Cardiac muscle cell (in vitro differentiated cells and primary cell): ENCODE measurements at regions not wholly inside any gene's neighbourhood (a gene's known extent, or its start where the extent isn't known, plus 50 kb on each side); places are given as distances from the start of the nearest gene placed in this dataset.

Experiments used
- DNase-seq, 2 donors: peaks; one replicate each; pipeline versions ENCODE4 v3.0.0 to v3.0.0-alpha.2; 2010 to 2017; ENCODE audit warnings: low read depth in 1 of 2, low spot score in 1 of 2
- H3K27ac ChIP-seq: fragments of 200-600 bp; sonication (generic); 2 replicates; pipeline ENCODE4 v1.5.1; 2016
- H3K27me3 ChIP-seq: fragments of 200-600 bp; sonication (generic); 2 replicates; pipeline ENCODE4 v1.6.0; 2016; ENCODE audit warnings: control low read depth
- H3K36me3 ChIP-seq: fragments of 200-600 bp; sonication (generic); 2 replicates; pipeline ENCODE4 v1.5.1; 2016; ENCODE audit warnings: control low read depth
- H3K4me1 ChIP-seq: fragments of 200-600 bp; sonication (generic); 2 replicates; pipeline ENCODE4 v1.8.1; 2017; ENCODE audit warnings: low read depth, mild to moderate bottlenecking, mixed run types
- H3K4me3 ChIP-seq: fragments of 200-600 bp; sonication (generic); 2 replicates; pipeline ENCODE4 v1.5.1; 2016; ENCODE audit warnings: mild to moderate bottlenecking
- H3K9me3 ChIP-seq: fragments of 200-600 bp; sonication (generic); 2 replicates; pipeline ENCODE4 v1.5.1; 2017; ENCODE audit warnings: low read depth, mild to moderate bottlenecking, control low read depth
- TF ChIP-seq, protein P1 (sequence below): IDR thresholded peaks from 2 replicates; pipeline ENCODE4 v1.5.1; 2012; ENCODE audit warnings: low read depth, mild to moderate bottlenecking, low read length

DNA sequence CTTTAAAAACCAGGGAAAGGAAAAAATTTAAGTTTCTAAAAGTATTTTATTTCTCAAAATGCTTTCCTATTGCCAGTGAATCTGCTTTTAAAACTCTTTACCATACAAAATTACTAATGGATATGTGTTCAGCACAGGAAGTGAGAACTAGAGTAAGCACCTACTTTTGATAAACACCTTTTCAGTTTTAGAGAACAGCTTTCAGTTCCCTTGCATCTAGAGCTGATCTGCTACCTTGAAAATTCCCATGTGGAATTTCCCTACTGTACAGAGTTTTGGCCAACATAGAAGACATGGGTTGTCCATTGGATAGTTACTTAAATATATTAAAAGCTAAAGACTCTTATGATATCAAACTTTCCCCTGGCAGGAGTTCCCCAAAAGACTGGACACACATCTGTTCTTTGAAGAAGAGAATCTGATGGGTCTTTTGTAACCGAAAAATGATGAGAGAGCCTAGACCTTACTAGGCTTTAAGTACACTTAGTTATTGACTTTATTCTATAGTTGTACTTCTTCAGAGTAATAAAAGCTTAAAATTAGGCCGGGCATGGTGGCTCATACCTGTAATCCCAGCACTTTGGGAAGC is 112.1 kb upstream of the CNTNAP4 start:
- Histone ChIP-seq H3K36me3 (no peaks in the 10 kb centered on the region), H3K27me3 (no peaks in the 10 kb centered on the region), H3K9me3 (no peaks in the 10 kb centered on the region), H3K27ac (no peak overlapping the region), H3K4me1 (no peaks in the 10 kb centered on the region), H3K4me3 (no peak overlapping the region)
- no peak for DNase-seq
- TF ChIP-seq, protein P1, sequence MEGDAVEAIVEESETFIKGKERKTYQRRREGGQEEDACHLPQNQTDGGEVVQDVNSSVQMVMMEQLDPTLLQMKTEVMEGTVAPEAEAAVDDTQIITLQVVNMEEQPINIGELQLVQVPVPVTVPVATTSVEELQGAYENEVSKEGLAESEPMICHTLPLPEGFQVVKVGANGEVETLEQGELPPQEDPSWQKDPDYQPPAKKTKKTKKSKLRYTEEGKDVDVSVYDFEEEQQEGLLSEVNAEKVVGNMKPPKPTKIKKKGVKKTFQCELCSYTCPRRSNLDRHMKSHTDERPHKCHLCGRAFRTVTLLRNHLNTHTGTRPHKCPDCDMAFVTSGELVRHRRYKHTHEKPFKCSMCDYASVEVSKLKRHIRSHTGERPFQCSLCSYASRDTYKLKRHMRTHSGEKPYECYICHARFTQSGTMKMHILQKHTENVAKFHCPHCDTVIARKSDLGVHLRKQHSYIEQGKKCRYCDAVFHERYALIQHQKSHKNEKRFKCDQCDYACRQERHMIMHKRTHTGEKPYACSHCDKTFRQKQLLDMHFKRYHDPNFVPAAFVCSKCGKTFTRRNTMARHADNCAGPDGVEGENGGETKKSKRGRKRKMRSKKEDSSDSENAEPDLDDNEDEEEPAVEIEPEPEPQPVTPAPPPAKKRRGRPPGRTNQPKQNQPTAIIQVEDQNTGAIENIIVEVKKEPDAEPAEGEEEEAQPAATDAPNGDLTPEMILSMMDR: no peak

DNA sequence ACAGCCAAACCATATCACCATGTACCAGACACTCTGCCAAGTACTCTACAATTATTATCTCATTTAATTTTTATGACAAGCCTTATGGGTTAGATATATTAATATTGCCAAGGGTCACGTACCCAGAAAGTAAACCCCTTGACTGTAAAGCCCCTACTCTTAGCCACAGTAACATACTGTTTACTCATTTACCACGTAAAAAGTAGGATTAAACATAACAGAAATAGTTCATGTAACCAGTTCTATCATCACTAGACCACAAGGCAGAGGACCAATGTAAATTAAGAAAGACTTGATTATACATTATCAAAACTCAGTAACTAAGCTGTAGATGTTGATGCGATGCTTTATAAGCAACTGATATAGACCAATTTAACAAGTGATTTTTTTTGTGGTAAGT is 101.5 kb upstream of the CNTNAP4 start:
- no peak for DNase-seq
- Histone ChIP-seq H3K9me3 (no peaks in the 10 kb centered on the region), H3K4me3 (no peak overlapping the region), H3K36me3 (no peaks in the 10 kb centered on the region), H3K27me3 (no peaks in the 10 kb centered on the region), H3K27ac (no peak overlapping the region), H3K4me1 (no peaks in the 10 kb centered on the region)
- TF ChIP-seq, protein P1: no peak

DNA sequence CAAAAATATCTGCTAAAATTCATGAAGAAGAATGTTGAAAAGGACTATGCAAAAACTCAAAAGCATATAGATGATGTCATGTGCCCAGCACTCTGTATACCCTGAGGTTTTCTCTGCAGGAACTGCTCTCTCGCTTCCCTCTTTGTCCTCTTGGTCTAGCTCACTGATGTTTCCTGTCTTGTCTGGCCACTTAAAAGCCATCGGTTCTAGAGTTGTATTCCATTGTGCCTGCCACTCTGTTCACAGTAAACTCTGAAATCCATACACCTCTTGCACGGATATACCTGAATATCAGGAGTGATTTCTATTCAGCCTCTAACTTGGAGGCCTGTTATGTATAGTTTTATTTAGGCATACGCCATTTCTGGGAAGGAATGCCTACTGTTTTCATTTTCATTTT is 101.0 kb upstream of the CNTNAP4 start:
- H3K27me3 ChIP-seq: no peaks in the 10 kb centered on the region
- H3K4me1 ChIP-seq: no peaks in the 10 kb centered on the region
- no peaks in the 10 kb centered on the region for H3K36me3 ChIP-seq
- H3K27ac ChIP-seq: no peak overlapping the region
- H3K9me3 ChIP-seq: no peaks in the 10 kb centered on the region
- TF ChIP-seq, protein P1: no peak
- no peak overlapping the region for H3K4me3 ChIP-seq
- DNase-seq: no peak

DNA sequence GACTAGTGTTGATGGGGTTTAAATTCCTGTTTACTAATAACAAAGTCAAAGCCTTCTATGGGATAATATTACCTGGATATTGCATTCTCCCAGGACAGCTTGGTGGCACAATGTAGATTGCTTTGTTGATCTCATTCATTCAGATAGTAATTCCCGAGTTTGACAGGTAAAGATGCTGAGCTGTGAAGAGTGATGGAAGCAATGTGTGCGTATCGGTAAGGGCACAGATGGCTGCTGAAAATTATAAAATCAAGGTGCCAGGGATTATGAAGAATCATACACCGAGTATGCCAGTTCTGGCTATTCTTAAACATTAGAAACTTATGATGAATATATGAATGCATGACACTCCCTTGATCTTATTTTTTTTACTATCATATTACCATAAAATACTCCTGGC is 100.6 kb upstream of the CNTNAP4 start:
- H3K36me3 ChIP-seq: no peaks in the 10 kb centered on the region
- H3K27me3 ChIP-seq: no peaks in the 10 kb centered on the region
- no peak overlapping the region for H3K27ac ChIP-seq
- H3K9me3 ChIP-seq: no peaks in the 10 kb centered on the region
- TF ChIP-seq, protein P1: no peak
- H3K4me1 ChIP-seq: no peaks in the 10 kb centered on the region
- no peak overlapping the region for H3K4me3 ChIP-seq
- DNase-seq: no peak

DNA sequence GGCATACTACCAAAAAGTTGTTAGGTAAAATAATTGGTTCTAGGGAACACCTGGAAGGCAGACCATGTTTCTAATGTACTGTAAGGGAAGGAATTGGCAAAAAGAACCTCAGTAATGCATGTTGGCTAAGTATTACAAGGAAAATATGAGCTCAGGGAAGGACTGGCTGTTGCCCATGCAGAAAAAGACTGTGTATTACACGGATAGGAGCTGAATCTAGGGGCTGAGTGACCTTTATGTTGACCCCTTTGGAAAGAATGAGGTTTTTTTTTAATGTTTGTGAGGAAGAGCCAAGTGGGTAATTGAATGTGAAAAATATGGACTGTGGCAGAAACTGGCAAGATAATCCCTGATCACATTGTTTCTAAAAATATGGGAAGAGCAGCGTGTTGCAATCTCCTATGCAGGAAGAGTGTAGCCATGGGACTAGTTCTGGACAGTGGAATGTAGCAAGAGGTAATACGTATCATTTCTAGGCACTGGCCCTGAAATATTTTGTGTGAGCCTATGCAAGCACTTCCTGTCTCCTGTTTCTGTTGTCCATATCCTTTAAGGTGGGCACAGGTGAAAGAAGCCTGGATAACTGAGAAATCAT is 95.1 kb upstream of the CNTNAP4 start:
- TF ChIP-seq, protein P1: no peak
- H3K36me3 ChIP-seq: no peaks in the 10 kb centered on the region

DNA sequence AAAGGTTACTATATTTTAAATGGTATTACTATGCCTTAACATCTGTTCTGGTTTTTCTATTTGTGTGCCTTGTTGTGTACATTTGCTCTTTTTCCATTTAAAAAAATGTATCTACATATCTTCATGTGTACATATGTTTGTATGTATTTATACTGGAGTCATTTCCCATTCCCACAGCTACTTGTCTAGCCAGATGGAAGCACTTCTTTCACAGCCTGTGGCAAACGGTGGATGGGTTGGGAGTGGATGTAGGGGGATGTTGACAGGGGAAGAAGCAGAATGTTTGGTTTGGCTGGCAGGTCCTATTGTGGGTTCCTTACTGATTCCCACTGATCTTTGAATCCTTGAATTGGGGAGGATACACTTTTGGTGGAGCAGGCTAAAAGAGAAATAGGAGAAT is 93.6 kb upstream of the CNTNAP4 start:
- H3K4me1 ChIP-seq: no peaks in the 10 kb centered on the region
- H3K27ac ChIP-seq: no peak overlapping the region
- no peaks in the 10 kb centered on the region for H3K27me3 ChIP-seq
- H3K36me3 ChIP-seq: no peaks in the 10 kb centered on the region
- H3K9me3 ChIP-seq: no peaks in the 10 kb centered on the region
- no peak overlapping the region for H3K4me3 ChIP-seq
- TF ChIP-seq, protein P1: no peak
- no peak for DNase-seq

More for the DNA sequence above, 95.1 kb upstream of the CNTNAP4 start:
- Histone ChIP-seq H3K4me1 (no peaks in the 10 kb centered on the region), H3K9me3 (no peaks in the 10 kb centered on the region), H3K27me3 (no peaks in the 10 kb centered on the region), H3K4me3 (no peak overlapping the region), H3K27ac (no peak overlapping the region)
- no peak for DNase-seq
